ENCODE measurements at regions not wholly inside any gene's neighbourhood (a gene's known extent, or its start where the extent isn't known, plus 50 kb on each side); places are given as distances from the start of the nearest gene placed in this dataset.
"Not testable (repeated sequence)": the region's sequence is repeated elsewhere in the genome, so short reads cannot be mapped to it uniquely, and the experiment has no call there.

- H3K27me3 Mint-ChIP-seq (ENCODE audit: insufficient read depth, unreplicated experiment); CTCF ChIA-PET; DNase-seq (ENCODE audit: unreplicated experiment); H3K4me1 Mint-ChIP-seq (ENCODE audit: insufficient read depth, unreplicated experiment); BruUV-seq (replicated peaks); POLR2A ChIA-PET; H3K4me3 Mint-ChIP-seq (ENCODE audit: unreplicated experiment); H3K9me3 Mint-ChIP-seq (ENCODE audit: unreplicated experiment); H3K36me3 Mint-ChIP-seq (ENCODE audit: insufficient read depth, unreplicated experiment); intact Hi-C loops (cut with micrococcal nuclease): not testable (repeated sequence)
- H3K27ac Mint-ChIP-seq (ENCODE audit: low read depth, unreplicated experiment), result peak overlapping the region; percentile 39
These were observed 82.5 kb downstream of the POTEH start for GRCh38 chr22:15772337-15772736.

- CTCF ChIA-PET; intact Hi-C loops (cut with micrococcal nuclease); BruUV-seq (replicated peaks): not testable (repeated sequence)
These were observed 85.3 kb downstream of the POTEH start for GRCh38 chr22:15775118-15775517.

DNA sequence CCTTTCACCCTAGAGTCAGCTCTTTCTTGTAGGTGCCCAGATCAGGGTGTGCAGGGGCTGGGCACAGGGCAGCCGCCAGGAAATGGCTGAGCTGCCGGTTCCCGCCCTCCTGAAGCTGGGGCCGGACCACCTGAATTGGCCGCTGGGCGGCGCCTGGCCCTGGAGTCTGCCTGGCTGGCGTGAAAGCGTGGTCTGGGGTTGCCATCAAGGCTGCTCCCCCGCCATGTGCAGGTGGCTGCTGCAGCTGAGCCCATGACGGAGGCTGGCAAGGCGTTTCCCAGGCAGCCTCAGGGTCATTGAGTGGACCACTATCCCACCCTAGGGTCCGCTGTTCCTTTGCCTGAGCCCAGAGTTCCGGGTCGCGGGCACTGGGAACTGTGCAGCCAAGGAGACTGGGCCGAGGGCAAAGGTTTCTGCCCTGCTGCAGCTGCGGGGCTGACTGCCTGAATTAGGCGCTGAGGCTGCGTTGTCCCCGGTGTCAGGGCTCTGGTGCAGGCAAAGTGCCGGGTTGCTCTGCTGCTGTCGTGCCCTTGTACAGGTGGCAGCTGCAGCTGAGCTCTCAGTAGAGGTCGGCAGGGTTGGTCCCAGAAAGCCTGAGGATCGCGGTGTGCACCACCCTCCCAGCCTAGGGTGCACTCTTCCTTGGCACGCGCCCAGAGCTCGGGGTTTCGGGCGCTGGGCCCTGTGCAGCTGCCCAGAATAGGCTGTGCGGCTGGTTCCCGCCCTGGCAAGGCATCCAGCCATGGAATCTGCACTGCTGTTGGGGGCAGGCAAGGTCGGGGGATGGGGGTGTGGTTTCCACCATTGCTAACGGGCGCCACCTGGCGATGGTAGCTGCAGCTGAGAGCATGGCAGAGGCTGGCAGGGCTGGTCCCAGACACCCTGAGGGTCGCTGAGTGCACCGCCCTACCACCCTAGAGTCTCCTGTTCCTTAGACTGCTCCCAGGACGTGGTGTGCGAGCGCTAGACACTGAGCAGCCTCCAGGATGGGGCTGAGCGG is 86.1 kb downstream of the POTEH start:
- intact Hi-C loops (cut with micrococcal nuclease); H3K9me3 Mint-ChIP-seq (ENCODE audit: unreplicated experiment); CTCF ChIA-PET; H3K27ac Mint-ChIP-seq (ENCODE audit: low read depth, unreplicated experiment); DNase-seq (ENCODE audit: unreplicated experiment); H3K27me3 Mint-ChIP-seq (ENCODE audit: insufficient read depth, unreplicated experiment); POLR2A ChIA-PET; H3K36me3 Mint-ChIP-seq (ENCODE audit: insufficient read depth, unreplicated experiment); H3K4me3 Mint-ChIP-seq (ENCODE audit: unreplicated experiment); BruUV-seq (replicated peaks); H3K4me1 Mint-ChIP-seq (ENCODE audit: insufficient read depth, unreplicated experiment): not testable (repeated sequence)

More at GRCh38 chr22:15775118-15775517, 85.3 kb downstream of the POTEH start:
- H3K27ac Mint-ChIP-seq (ENCODE audit: low read depth, unreplicated experiment); POLR2A ChIA-PET; H3K36me3 Mint-ChIP-seq (ENCODE audit: insufficient read depth, unreplicated experiment); H3K9me3 Mint-ChIP-seq (ENCODE audit: unreplicated experiment); DNase-seq (ENCODE audit: unreplicated experiment); H3K27me3 Mint-ChIP-seq (ENCODE audit: insufficient read depth, unreplicated experiment); H3K4me1 Mint-ChIP-seq (ENCODE audit: insufficient read depth, unreplicated experiment); H3K4me3 Mint-ChIP-seq (ENCODE audit: unreplicated experiment): not testable (repeated sequence)

DNA sequence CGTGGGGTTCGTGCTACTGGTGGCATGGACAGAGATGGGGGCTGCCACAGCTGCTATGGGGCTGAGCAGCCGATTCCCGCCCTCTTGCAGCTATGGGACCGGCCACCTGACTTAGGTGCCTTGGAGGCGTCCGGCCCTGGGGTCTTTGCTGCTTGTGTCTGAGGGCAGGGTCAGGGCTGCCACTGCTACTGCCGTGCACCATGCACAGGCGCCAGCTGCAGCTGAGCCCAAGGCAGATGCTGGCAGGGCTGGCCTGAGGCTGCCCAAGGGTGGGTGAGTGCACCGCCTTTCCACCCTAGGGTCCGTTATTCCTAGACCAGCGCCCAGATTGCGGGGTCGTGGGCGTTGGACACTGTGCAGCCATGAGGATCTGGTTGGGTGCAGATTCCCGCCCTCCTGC is 86.9 kb downstream of the POTEH start:
- H3K27me3 Mint-ChIP-seq (ENCODE audit: insufficient read depth, unreplicated experiment); POLR2A ChIA-PET; BruUV-seq (replicated peaks); CTCF ChIA-PET; DNase-seq (ENCODE audit: unreplicated experiment); H3K9me3 Mint-ChIP-seq (ENCODE audit: unreplicated experiment); H3K4me3 Mint-ChIP-seq (ENCODE audit: unreplicated experiment); H3K4me1 Mint-ChIP-seq (ENCODE audit: insufficient read depth, unreplicated experiment); H3K36me3 Mint-ChIP-seq (ENCODE audit: insufficient read depth, unreplicated experiment); intact Hi-C loops (cut with micrococcal nuclease); H3K27ac Mint-ChIP-seq (ENCODE audit: low read depth, unreplicated experiment): not testable (repeated sequence)

GRCh38 chr22:15777150-15777549 is 87.3 kb downstream of the POTEH start:
- CTCF ChIA-PET; H3K4me3 Mint-ChIP-seq (ENCODE audit: unreplicated experiment); DNase-seq (ENCODE audit: unreplicated experiment); H3K27ac Mint-ChIP-seq (ENCODE audit: low read depth, unreplicated experiment); BruUV-seq (replicated peaks); H3K27me3 Mint-ChIP-seq (ENCODE audit: insufficient read depth, unreplicated experiment); intact Hi-C loops (cut with micrococcal nuclease); H3K36me3 Mint-ChIP-seq (ENCODE audit: insufficient read depth, unreplicated experiment); H3K9me3 Mint-ChIP-seq (ENCODE audit: unreplicated experiment); H3K4me1 Mint-ChIP-seq (ENCODE audit: insufficient read depth, unreplicated experiment); POLR2A ChIA-PET: not testable (repeated sequence)

DNA sequence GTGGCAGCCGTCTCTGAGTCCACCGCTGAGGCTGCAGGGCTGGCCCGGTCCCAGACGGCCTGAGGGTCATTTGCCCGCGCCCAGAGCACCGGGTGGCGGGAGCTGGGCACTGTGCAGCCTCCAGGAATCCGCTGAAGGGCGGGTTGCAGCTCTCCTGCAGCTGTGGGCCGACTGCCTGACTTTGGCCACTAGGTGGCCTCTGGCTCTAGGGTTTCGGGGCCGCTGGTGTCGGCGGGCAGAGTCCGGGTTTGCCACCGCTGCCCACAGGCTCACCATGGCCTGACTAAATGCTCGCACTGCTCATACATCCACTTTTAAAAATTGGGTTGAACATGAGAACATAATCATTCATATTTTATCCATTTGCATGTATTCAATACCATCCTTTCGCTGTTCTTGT is 87.7 kb downstream of the POTEH start:
- CTCF ChIA-PET, result not testable (repeated sequence)

DNA sequence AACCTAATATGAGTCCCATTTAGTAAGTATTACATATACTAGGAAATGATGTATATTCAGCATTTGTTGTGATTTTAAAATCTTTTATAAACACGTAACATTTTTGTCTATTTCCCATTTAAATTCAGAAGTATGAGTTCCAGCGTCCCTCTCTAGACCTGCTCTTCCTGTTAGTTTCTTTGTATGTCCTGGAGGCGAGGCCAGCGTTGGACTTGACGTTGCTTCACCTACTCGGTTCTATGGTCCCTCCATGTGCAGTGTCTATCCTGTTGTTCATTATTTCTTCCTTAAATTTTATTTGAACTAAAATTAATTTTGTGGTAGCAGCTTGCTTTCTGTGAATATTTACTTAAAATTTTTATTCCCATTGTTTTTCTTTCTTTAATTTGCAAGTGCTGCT is 88.5 kb downstream of the POTEH start:
- H3K27me3 Mint-ChIP-seq (ENCODE audit: insufficient read depth, unreplicated experiment), result not testable (repeated sequence)

More for the DNA sequence above, 87.7 kb downstream of the POTEH start:
- BruUV-seq (replicated peaks); H3K36me3 Mint-ChIP-seq (ENCODE audit: insufficient read depth, unreplicated experiment); intact Hi-C loops (cut with micrococcal nuclease); POLR2A ChIA-PET; H3K9me3 Mint-ChIP-seq (ENCODE audit: unreplicated experiment); H3K27me3 Mint-ChIP-seq (ENCODE audit: insufficient read depth, unreplicated experiment); DNase-seq (ENCODE audit: unreplicated experiment); H3K4me1 Mint-ChIP-seq (ENCODE audit: insufficient read depth, unreplicated experiment); H3K4me3 Mint-ChIP-seq (ENCODE audit: unreplicated experiment); H3K27ac Mint-ChIP-seq (ENCODE audit: low read depth, unreplicated experiment): not testable (repeated sequence)

DNA sequence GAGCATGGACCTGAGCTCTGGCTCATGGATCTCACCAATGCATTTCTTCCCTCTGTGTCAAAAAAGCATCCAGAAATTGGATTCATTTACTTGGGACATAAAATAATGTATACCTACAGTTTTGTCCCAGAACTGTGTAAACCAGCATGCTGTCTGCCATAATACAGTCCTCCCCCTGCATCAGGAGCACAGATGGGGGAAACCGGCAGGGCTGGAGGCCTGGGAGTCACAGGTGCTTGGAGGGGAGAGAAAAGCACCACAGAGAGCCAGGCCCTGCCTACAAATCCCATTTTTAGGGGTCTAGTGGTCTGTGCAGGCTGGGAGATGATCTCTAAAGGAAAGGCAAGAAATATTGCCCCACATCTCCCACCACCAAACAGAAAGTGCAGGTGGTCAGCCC is 91.8 kb downstream of the POTEH start:
- H3K36me3 Mint-ChIP-seq (ENCODE audit: insufficient read depth, unreplicated experiment); BruUV-seq (replicated peaks); POLR2A ChIA-PET; H3K27me3 Mint-ChIP-seq (ENCODE audit: insufficient read depth, unreplicated experiment); DNase-seq (ENCODE audit: unreplicated experiment); CTCF ChIA-PET; H3K9me3 Mint-ChIP-seq (ENCODE audit: unreplicated experiment); H3K27ac Mint-ChIP-seq (ENCODE audit: low read depth, unreplicated experiment); H3K4me1 Mint-ChIP-seq (ENCODE audit: insufficient read depth, unreplicated experiment); H3K4me3 Mint-ChIP-seq (ENCODE audit: unreplicated experiment); intact Hi-C loops (cut with micrococcal nuclease): not testable (repeated sequence)

More for the DNA sequence above, 88.5 kb downstream of the POTEH start:
- H3K36me3 Mint-ChIP-seq (ENCODE audit: insufficient read depth, unreplicated experiment); intact Hi-C loops (cut with micrococcal nuclease); H3K4me3 Mint-ChIP-seq (ENCODE audit: unreplicated experiment); H3K9me3 Mint-ChIP-seq (ENCODE audit: unreplicated experiment); H3K4me1 Mint-ChIP-seq (ENCODE audit: insufficient read depth, unreplicated experiment); BruUV-seq (replicated peaks); H3K27ac Mint-ChIP-seq (ENCODE audit: low read depth, unreplicated experiment); POLR2A ChIA-PET; CTCF ChIA-PET; DNase-seq (ENCODE audit: unreplicated experiment): not testable (repeated sequence)

GRCh38 chr22:15782933-15783332 is 93.1 kb downstream of the POTEH start:
- CTCF ChIA-PET; H3K36me3 Mint-ChIP-seq (ENCODE audit: insufficient read depth, unreplicated experiment); H3K9me3 Mint-ChIP-seq (ENCODE audit: unreplicated experiment); H3K4me3 Mint-ChIP-seq (ENCODE audit: unreplicated experiment); H3K27ac Mint-ChIP-seq (ENCODE audit: low read depth, unreplicated experiment); H3K4me1 Mint-ChIP-seq (ENCODE audit: insufficient read depth, unreplicated experiment); intact Hi-C loops (cut with micrococcal nuclease); POLR2A ChIA-PET; H3K27me3 Mint-ChIP-seq (ENCODE audit: insufficient read depth, unreplicated experiment); DNase-seq (ENCODE audit: unreplicated experiment); BruUV-seq (replicated peaks): not testable (repeated sequence)
